NCI-H524 treated with DMSO at 0.1 percent for 48 hours (cell line): ENCODE measurements at regions not wholly inside any gene's neighbourhood (a gene's known extent, or its start where the extent isn't known, plus 50 kb on each side); places are given as distances from the start of the nearest gene placed in this dataset.

Source experiments
- DNase-seq: peaks from one replicate; lab custom pipeline; 2025; lab: John Stamatoyannopoulos, UW

GRCh38 chr16:73448970-73449369 lies 401.0 kb upstream of the ZFHX3 start:
- no peak for DNase-seq

- DNase-seq = no peak
Measured at GRCh38 chr16:73447846-73448245, 399.9 kb upstream of the ZFHX3 start.

GRCh38 chr16:73434621-73435020 lies 386.7 kb upstream of the ZFHX3 start:
- no peak for DNase-seq

- DNase-seq = no peak
Measured at GRCh38 chr16:73433731-73434307, 385.9 kb upstream of the ZFHX3 start.

GRCh38 chr16:73432850-73433730 lies 385.2 kb upstream of the ZFHX3 start:
- DNase-seq = peak; percentile 69

GRCh38 chr16:73430138-73430537 lies 382.2 kb upstream of the ZFHX3 start:
- no peak for DNase-seq

- DNase-seq = no peak
Measured at GRCh38 chr16:73428121-73428520, 380.2 kb upstream of the ZFHX3 start.

GRCh38 chr16:73427164-73427563 lies 379.2 kb upstream of the ZFHX3 start:
- no peak for DNase-seq

GRCh38 chr16:73426433-73427160 lies 378.7 kb upstream of the ZFHX3 start:
- DNase-seq = no peak

GRCh38 chr16:73420676-73421075 lies 372.7 kb upstream of the ZFHX3 start:
- no peak for DNase-seq

- DNase-seq = no peak
Measured at GRCh38 chr16:73420244-73420643, 372.3 kb upstream of the ZFHX3 start.

- no peak for DNase-seq
Measured at GRCh38 chr16:73418691-73419090, 370.8 kb upstream of the ZFHX3 start.

- no peak for DNase-seq
Measured at GRCh38 chr16:73418051-73418450, 370.1 kb upstream of the ZFHX3 start.

- peak; percentile 30 for DNase-seq
Measured at GRCh38 chr16:73415286-73415685, 367.4 kb upstream of the ZFHX3 start.

GRCh38 chr16:73414638-73415037 lies 366.7 kb upstream of the ZFHX3 start:
- DNase-seq = no peak

GRCh38 chr16:73413830-73414190 lies 365.9 kb upstream of the ZFHX3 start:
- no peak for DNase-seq

- DNase-seq = no peak
Measured at GRCh38 chr16:73413091-73413829, 365.3 kb upstream of the ZFHX3 start.

GRCh38 chr16:73412416-73412815 lies 364.5 kb upstream of the ZFHX3 start:
- no peak for DNase-seq

GRCh38 chr16:73408716-73409115 lies 360.8 kb upstream of the ZFHX3 start:
- no peak for DNase-seq

- DNase-seq = no peak
Measured at GRCh38 chr16:73408311-73408710, 360.4 kb upstream of the ZFHX3 start.

- DNase-seq = no peak
Measured at GRCh38 chr16:73405851-73406250, 357.9 kb upstream of the ZFHX3 start.

- no peak for DNase-seq
Measured at GRCh38 chr16:73404001-73404400, 356.1 kb upstream of the ZFHX3 start.
